NCI-H82 treated with DMSO at 0.1 percent for 48 hours (cell line): ENCODE measurements at regions not wholly inside any gene's neighbourhood (a gene's known extent, or its start where the extent isn't known, plus 50 kb on each side); places are given as distances from the start of the nearest gene placed in this dataset.

Experiments used
- DNase-seq: peaks from one replicate; lab custom pipeline; 2025; ENCODE audit not compliant: unreplicated experiment; lab: John Stamatoyannopoulos, UW

- no peak for DNase-seq
Observed at GRCh38 chr10:120960725-120961124, 109.6 kb downstream of the WDR11 start.

- no peak for DNase-seq
Observed at GRCh38 chr10:120961795-120962755, 110.9 kb downstream of the WDR11 start.

GRCh38 chr10:120962756-120963593, 111.8 kb downstream of the WDR11 start:
- no peak for DNase-seq

- no peak for DNase-seq
Observed at GRCh38 chr10:120963594-120964220, 112.5 kb downstream of the WDR11 start.

GRCh38 chr10:120966657-120967045, 115.5 kb downstream of the WDR11 start:
- DNase-seq = no peak

- DNase-seq = peak; percentile 18
Observed at GRCh38 chr10:120969219-120969645, 118.1 kb downstream of the WDR11 start.

- DNase-seq = no peak
Observed at GRCh38 chr10:120970595-120971529, 119.7 kb downstream of the WDR11 start.

GRCh38 chr10:120971671-120972070, 120.5 kb downstream of the WDR11 start:
- peak; percentile 33 for DNase-seq

GRCh38 chr10:120972259-120972658, 121.1 kb downstream of the WDR11 start:
- no peak for DNase-seq

- DNase-seq = no peak
Observed at GRCh38 chr10:120975072-120975867, 124.1 kb downstream of the WDR11 start.

GRCh38 chr10:120975868-120976225, 124.7 kb downstream of the WDR11 start:
- DNase-seq = no peak

- no peak for DNase-seq
Observed at GRCh38 chr10:120977897-120978296, 126.7 kb downstream of the WDR11 start.

- peak; percentile 73 for DNase-seq
Observed at GRCh38 chr10:120978589-120979252, 127.6 kb downstream of the WDR11 start.

GRCh38 chr10:120979435-120980278, 128.5 kb downstream of the WDR11 start:
- DNase-seq = peak; percentile 56

- no peak for DNase-seq
Observed at GRCh38 chr10:120980279-120981255, 129.4 kb downstream of the WDR11 start.

- DNase-seq = peak; percentile 64
Observed at GRCh38 chr10:120981601-120982391, 130.6 kb downstream of the WDR11 start.
